IMR-90 (cell line): ENCODE measurements at regions not wholly inside any gene's neighbourhood (a gene's known extent, or its start where the extent isn't known, plus 50 kb on each side); places are given as distances from the start of the nearest gene placed in this dataset.

ENCODE experiments used
- ATAC-seq: fragments of 200-7000 bp; cut with Tn5 transposase; 2 replicates; pipeline ENCODE4 v1.9.1; 2020; ENCODE audit warnings: low read depth, mild to moderate bottlenecking, moderate library complexity
- BruUV-seq: library from RNA; stranded (reverse); fragments of 400-500 nt; replicated peaks from 2 replicates; lab custom pipeline; 2021; lab: Mats Ljungman, UMichigan
- CTCF ChIA-PET: fragments of 300-600 bp; formaldehyde crosslinking; extraction: SDS; loops from one replicate; lab custom pipeline; 2021; ENCODE audit warnings: antibody characterized with exemption; lab: Yijun Ruan, JAX
- POLR2A ChIA-PET: fragments of 300-600 bp; sonication (Branson Sonifier 250); formaldehyde crosslinking; loops from one replicate; lab custom pipeline; 2022; ENCODE audit warnings: antibody characterized with exemption; ENCODE audit not compliant: unreplicated experiment; lab: Charles Lee
- DNase-seq: peaks from one replicate; pipeline ENCODE4 v3.0.0; 2013
- H2AFZ ChIP-seq: replicated peaks from 2 replicates; pipeline ENCODE3; 2013; ENCODE audit warnings: low read length, mild to moderate bottlenecking; ENCODE audit not compliant: poor library complexity
- H2AK5ac ChIP-seq: 2 replicates; pipeline ENCODE4 v1.6.1; 2013; ENCODE audit warnings: low read depth, low read length, inconsistent platforms
- H2AK9ac ChIP-seq: replicated peaks from 2 replicates; pipeline ENCODE3; 2013; ENCODE audit warnings: mild to moderate bottlenecking, low read depth, low read length, moderate library complexity; ENCODE audit not compliant: poor library complexity
- H2BK120ac ChIP-seq: 2 replicates; pipeline ENCODE4 v1.6.1; 2013; ENCODE audit warnings: low read depth, low read length, inconsistent platforms
- H2BK15ac ChIP-seq: 3 replicates; pipeline ENCODE4 v1.6.1; 2013; ENCODE audit warnings: low read depth, low read length, inconsistent platforms
- H2BK20ac ChIP-seq: 2 replicates; pipeline ENCODE4 v1.6.1; 2013; ENCODE audit warnings: low read depth, mild to moderate bottlenecking, inconsistent platforms, low read length, moderate library complexity
- H2BK5ac ChIP-seq: 2 replicates; pipeline ENCODE4 v1.6.1; 2013; ENCODE audit warnings: mild to moderate bottlenecking, low read depth, low read length, inconsistent platforms; ENCODE audit not compliant: poor library complexity, severe bottlenecking
- H3K14ac ChIP-seq: replicated peaks from 2 replicates; pipeline ENCODE4 v1.6.1; 2013; ENCODE audit warnings: low read depth, low read length, inconsistent platforms
- H3K18ac ChIP-seq: 2 replicates; pipeline ENCODE4 v1.6.1; 2013; ENCODE audit warnings: low read depth, low read length, control low read depth
- H3K23ac ChIP-seq: 2 replicates; pipeline ENCODE4 v1.6.1; 2013; ENCODE audit warnings: low read depth, low read length, inconsistent platforms
- H3K27ac ChIP-seq: 2 replicates; pipeline ENCODE4 v1.5.1; 2013; ENCODE audit warnings: mild to moderate bottlenecking, control low read depth, low read length; ENCODE audit not compliant: insufficient read depth
- H3K27me3 ChIP-seq: 2 replicates; pipeline ENCODE4 v1.6.1; 2013; ENCODE audit warnings: low read length; ENCODE audit not compliant: control insufficient read depth, insufficient read depth
- H3K36me3 ChIP-seq: 2 replicates; pipeline ENCODE4 v1.6.1; 2013; ENCODE audit warnings: low read length, mixed read lengths; ENCODE audit not compliant: control insufficient read depth, insufficient read depth
- H3K4ac ChIP-seq: 2 replicates; pipeline ENCODE4 v1.6.1; 2013; ENCODE audit warnings: low read depth, low read length, inconsistent platforms
- H3K4me1 ChIP-seq: 2 replicates; pipeline ENCODE4 v1.6.1; 2013; ENCODE audit warnings: low read length, mixed read lengths; ENCODE audit not compliant: control insufficient read depth, insufficient read depth
- H3K4me2 ChIP-seq: 2 replicates; pipeline ENCODE4 v1.6.1; 2013; ENCODE audit warnings: low read depth, mild to moderate bottlenecking, control low read depth, low read length, moderate library complexity
- H3K4me3 ChIP-seq: 2 replicates; pipeline ENCODE4 v1.5.1; 2013; ENCODE audit warnings: low read depth, mild to moderate bottlenecking, control low read depth, low read length, moderate library complexity; ENCODE audit not compliant: insufficient read depth
- H3K56ac ChIP-seq: 2 replicates; pipeline ENCODE4 v1.6.1; 2013; ENCODE audit warnings: low read length, inconsistent platforms; ENCODE audit not compliant: insufficient read depth; ENCODE audit errors: extremely low read depth
- H3K79me1 ChIP-seq, 2 experiments: 2 replicates each; pipeline ENCODE4 v1.6.1; 2013; ENCODE audit warnings: low read length in 2 of 2, inconsistent platforms in 1 of 2, low read depth in 1 of 2
- H3K9ac ChIP-seq: 2 replicates; pipeline ENCODE4 v1.6.1; 2013; ENCODE audit warnings: low read depth, low read length, control low read depth
- H3K9me1 ChIP-seq: 2 replicates; pipeline ENCODE4 v1.6.1; 2013; ENCODE audit warnings: low read length, inconsistent platforms; ENCODE audit not compliant: insufficient read depth
- H3K9me3 ChIP-seq: 2 replicates; pipeline ENCODE4 v1.6.1; 2013; ENCODE audit warnings: low read length; ENCODE audit not compliant: control insufficient read depth, insufficient read depth
- H4K20me1 ChIP-seq: 2 replicates; pipeline ENCODE4 v1.6.1; 2013; ENCODE audit warnings: low read length, inconsistent platforms; ENCODE audit not compliant: insufficient read depth
- H4K5ac ChIP-seq: 2 replicates; pipeline ENCODE4 v1.6.1; 2013; ENCODE audit warnings: mild to moderate bottlenecking, low read depth, low read length, control low read depth
- H4K8ac ChIP-seq, 2 experiments: 2 replicates each; pipeline ENCODE4 v1.6.1; 2013; ENCODE audit warnings: low read depth in 2 of 2, low read length in 2 of 2, control low read depth in 1 of 2, inconsistent platforms in 1 of 2
- H4K91ac ChIP-seq: 2 replicates; pipeline ENCODE4 v1.6.1; 2013; ENCODE audit warnings: low read depth, low read length, inconsistent platforms; ENCODE audit not compliant: insufficient read depth
- BHLHE40 ChIP-seq: fragments of 150-350 bp; IDR thresholded peaks from 2 replicates; pipeline ENCODE4 v1.6.1; 2016; ENCODE audit warnings: mild to moderate bottlenecking, low read depth, low read length
- CEBPB ChIP-seq: IDR thresholded peaks from 2 replicates; pipeline ENCODE4 v1.6.1; 2012; ENCODE audit warnings: low read depth, low read length, improper control_type of control experiment
- ELK1 ChIP-seq: fragments of 150-350 bp; IDR thresholded peaks from 2 replicates; pipeline ENCODE4 v1.6.1; 2016; ENCODE audit warnings: low read depth, mild to moderate bottlenecking, low read length, moderate library complexity, borderline replicate concordance
- FOS ChIP-seq: fragments of 150-350 bp; IDR thresholded peaks from 2 replicates; pipeline ENCODE4 v1.6.1; 2016; ENCODE audit warnings: low read depth, low read length
- MAFK ChIP-seq: IDR thresholded peaks from 2 replicates; pipeline ENCODE4 v1.6.1; 2012; ENCODE audit warnings: low read depth, low read length, improper control_type of control experiment
- MXI1 ChIP-seq: IDR thresholded peaks from 2 replicates; pipeline ENCODE4 v1.6.1; 2012; ENCODE audit warnings: low read depth, mild to moderate bottlenecking, low read length, moderate library complexity, borderline replicate concordance
- NFE2L2 ChIP-seq: fragments of 150-350 bp; IDR thresholded peaks from 2 replicates; pipeline ENCODE4 v1.6.1; 2016; ENCODE audit warnings: low read depth, mild to moderate bottlenecking, low read length
- POLR2A ChIP-seq: IDR thresholded peaks from 2 replicates; pipeline ENCODE4 v1.6.1; 2012; ENCODE audit warnings: mild to moderate bottlenecking, low read depth, low read length
- RAD21 ChIP-seq: IDR thresholded peaks from 2 replicates; pipeline ENCODE4 v1.6.1; 2012; ENCODE audit warnings: low read length, improper control_type of control experiment
- RCOR1 ChIP-seq: IDR thresholded peaks from 2 replicates; pipeline ENCODE4 v1.6.1; 2012; ENCODE audit warnings: mild to moderate bottlenecking, low read length, improper control_type of control experiment; ENCODE audit not compliant: insufficient replicate concordance
- RFX5 ChIP-seq: IDR thresholded peaks from 2 replicates; pipeline ENCODE4 v1.8.0; 2012; ENCODE audit warnings: low read depth, mild to moderate bottlenecking, low read length, moderate library complexity
- USF2 ChIP-seq: fragments of 150-350 bp; IDR thresholded peaks from 2 replicates; pipeline ENCODE4 v1.6.1; 2017; ENCODE audit warnings: mild to moderate bottlenecking, antibody characterized with exemption, low read length, low read depth
- WGBS, 2 experiments: methylation state at CpG; one replicate each; pipeline versions ENCODE4 v1.1.5 to v1.1.7; 2013; ENCODE audit warnings: missing lambda C conversion rate in 2 of 2; ENCODE audit not compliant: insufficient read length in 1 of 2; ENCODE audit errors: extremely low coverage in 2 of 2; 5-methylcytosine and 5-hydroxymethylcytosine counted together
- dilution Hi-C: fragments of 300-500 bp; cut with HindIII; formaldehyde crosslinking; loops from one replicate; pipeline ENCODE4 v1.14.3; 2018; ENCODE audit warnings: low sequenced_read_pairs; ENCODE audit not compliant: unreplicated experiment
- in situ Hi-C: fragments of 300-500 bp; cut with MboI; formaldehyde crosslinking; loops from 3 replicates; pipeline ENCODE4 v1.14.3; 2019; ENCODE audit warnings: low sequenced_read_pairs, inconsistent platforms, mixed read lengths
- intact Hi-C: fragments of 100-400 bp; cut with micrococcal nuclease; formaldehyde crosslinking; loops from 2 replicates; pipeline ENCODE4 v1.10.0; 2022

- H3K79me1 ChIP-seq, result no peaks in the 10 kb centered on the region
- no peak overlapping the region for H3K56ac ChIP-seq
- peak; percentile 37; the same call in 1 of the 2 replicates for ATAC-seq
- H3K4me1 ChIP-seq, result no peaks in the 10 kb centered on the region
- no peak overlapping the region; the same call in 1 of the 2 replicates for H2AK5ac ChIP-seq
- no peak for TF ChIP-seq CEBPB
- no peak for TF ChIP-seq RFX5
- TF ChIP-seq MAFK, result 0 out of 2 replicates have a peak, but pooled peaks have one; percentile 17
- TF ChIP-seq POLR2A, result no peak
- no peak for TF ChIP-seq MXI1
- TF ChIP-seq NFE2L2, result peak; percentile 91
- TF ChIP-seq RCOR1, result no peak
- TF ChIP-seq USF2, result no peak
- TF ChIP-seq ELK1, result no peak
- TF ChIP-seq RAD21, result no peak
- no peak for TF ChIP-seq BHLHE40
- TF ChIP-seq FOS, result no peak
- WGBS, 2 experiments, result no CpG with 5 or more reads among the region's 7 CpGs
- no peaks in the 10 kb centered on the region; the same call in 1 of the 2 replicates for H3K9me3 ChIP-seq
- H2BK120ac ChIP-seq, result no peak overlapping the region
- no peaks in the 10 kb centered on the region for H3K27me3 ChIP-seq
- peak; percentile 86 for DNase-seq
- peak overlapping the region; percentile 23; the same call in 1 of the 2 replicates for H2BK20ac ChIP-seq
- in situ Hi-C loops, result no loop called here
- H2AFZ ChIP-seq, result no peak overlapping the region
- no peak overlapping the region for H2BK5ac ChIP-seq
- no peak overlapping the region for H3K4me3 ChIP-seq
- no peak overlapping the region for H3K4me2 ChIP-seq
- ChIA-PET POLR2A (no interaction called here), CTCF (no interaction called here)
- no peak overlapping the region for H3K4ac ChIP-seq
- intact Hi-C loops, result no loop called here
- no peak overlapping the region for H4K8ac ChIP-seq
- dilution Hi-C loops, result no loop called here
- H3K36me3 ChIP-seq, result no peaks in the 10 kb centered on the region
- H4K91ac ChIP-seq, result no peak overlapping the region
- H3K23ac ChIP-seq, result no peak overlapping the region
- no TSS peak for BruUV-seq
- H3K9ac ChIP-seq, result no peak overlapping the region
- H2BK15ac ChIP-seq, result no peak overlapping the region
- H3K9me1 ChIP-seq, result no peaks in the 10 kb centered on the region
- no peak overlapping the region for H3K18ac ChIP-seq
- H2AK9ac ChIP-seq, result no peak overlapping the region
- H4K20me1 ChIP-seq, result no peaks in the 10 kb centered on the region
- no peak overlapping the region for H3K27ac ChIP-seq
- H3K14ac ChIP-seq, result no peak overlapping the region
- H4K5ac ChIP-seq, result no peak overlapping the region
These were observed 1047.6 kb upstream of the ADGRL4 start for GRCh38 chr1:80054129-80054528.
